Cardiac muscle cell (in vitro differentiated cells and primary cell): ENCODE measurements at regions not wholly inside any gene's neighbourhood (a gene's known extent, or its start where the extent isn't known, plus 50 kb on each side); places are given as distances from the start of the nearest gene placed in this dataset.

Experiments
- DNase-seq, 2 donors: peaks; one replicate each; pipeline versions ENCODE4 v3.0.0 to v3.0.0-alpha.2; 2010 to 2017; ENCODE audit warnings: low read depth in 1 of 2, low spot score in 1 of 2
- H3K27ac ChIP-seq: fragments of 200-600 bp; sonication (generic); 2 replicates; pipeline ENCODE4 v1.5.1; 2016
- H3K27me3 ChIP-seq: fragments of 200-600 bp; sonication (generic); 2 replicates; pipeline ENCODE4 v1.6.0; 2016; ENCODE audit warnings: control low read depth
- H3K36me3 ChIP-seq: fragments of 200-600 bp; sonication (generic); 2 replicates; pipeline ENCODE4 v1.5.1; 2016; ENCODE audit warnings: control low read depth
- H3K4me1 ChIP-seq: fragments of 200-600 bp; sonication (generic); 2 replicates; pipeline ENCODE4 v1.8.1; 2017; ENCODE audit warnings: low read depth, mild to moderate bottlenecking, mixed run types
- H3K4me3 ChIP-seq: fragments of 200-600 bp; sonication (generic); 2 replicates; pipeline ENCODE4 v1.5.1; 2016; ENCODE audit warnings: mild to moderate bottlenecking
- H3K9me3 ChIP-seq: fragments of 200-600 bp; sonication (generic); 2 replicates; pipeline ENCODE4 v1.5.1; 2017; ENCODE audit warnings: low read depth, mild to moderate bottlenecking, control low read depth
- CTCF ChIP-seq: IDR thresholded peaks from 2 replicates; pipeline ENCODE4 v1.5.1; 2012; ENCODE audit warnings: low read depth, mild to moderate bottlenecking, low read length

- Histone ChIP-seq H3K27me3 (no peaks in the 10 kb centered on the region), H3K4me1 (no peaks in the 10 kb centered on the region), H3K27ac (no peak overlapping the region), H3K36me3 (no peaks in the 10 kb centered on the region), H3K9me3 (no peaks in the 10 kb centered on the region), H3K4me3 (no peak overlapping the region)
- no peak for DNase-seq
- no peak for TF ChIP-seq CTCF
Observed at GRCh38 chr13:24076109-24076508, 84.4 kb upstream of the SPATA13 start.

GRCh38 chr13:24076636-24077035 lies 83.9 kb upstream of the SPATA13 start:
- no peak for TF ChIP-seq CTCF
- no peaks in the 10 kb centered on the region for H3K9me3 ChIP-seq
- no peaks in the 10 kb centered on the region for H3K4me1 ChIP-seq
- H3K4me3 ChIP-seq = no peak overlapping the region
- no peaks in the 10 kb centered on the region for H3K36me3 ChIP-seq
- H3K27me3 ChIP-seq = no peaks in the 10 kb centered on the region
- no peak for DNase-seq
- H3K27ac ChIP-seq = no peak overlapping the region

GRCh38 chr13:24080134-24080533 lies 80.4 kb upstream of the SPATA13 start:
- H3K27me3 ChIP-seq = no peaks in the 10 kb centered on the region
- H3K36me3 ChIP-seq = no peaks in the 10 kb centered on the region

GRCh38 chr13:24081387-24081786 lies 79.1 kb upstream of the SPATA13 start:
- Histone ChIP-seq H3K4me3 (no peak overlapping the region), H3K27me3 (no peaks in the 10 kb centered on the region), H3K27ac (no peak overlapping the region), H3K4me1 (peaks cover 17% of the 10 kb centered on the region), H3K36me3 (no peaks in the 10 kb centered on the region), H3K9me3 (no peaks in the 10 kb centered on the region)
- TF ChIP-seq CTCF = no peak
- peak in 1 of 2 donors; percentile 69 for DNase-seq

More at GRCh38 chr13:24080134-24080533, 80.4 kb upstream of the SPATA13 start:
- H3K9me3 ChIP-seq = no peaks in the 10 kb centered on the region
- no peak for TF ChIP-seq CTCF
- no peak overlapping the region for H3K4me3 ChIP-seq
- no peak for DNase-seq
- peaks cover 8% of the 10 kb centered on the region for H3K4me1 ChIP-seq
- no peak overlapping the region for H3K27ac ChIP-seq

GRCh38 chr13:24083141-24083540 lies 77.4 kb upstream of the SPATA13 start:
- H3K27ac ChIP-seq = no peak overlapping the region
- no peak for TF ChIP-seq CTCF
- DNase-seq = no peak

More at GRCh38 chr13:24083141-24083540, 77.4 kb upstream of the SPATA13 start:
- Histone ChIP-seq H3K4me1 (peaks cover 27% of the 10 kb centered on the region), H3K36me3 (no peaks in the 10 kb centered on the region), H3K27me3 (no peaks in the 10 kb centered on the region), H3K4me3 (no peak overlapping the region), H3K9me3 (no peaks in the 10 kb centered on the region)
